ENCODE measurements at regions not wholly inside any gene's neighbourhood (a gene's known extent, or its start where the extent isn't known, plus 50 kb on each side); places are given as distances from the start of the nearest gene placed in this dataset.

GRCh38 chr6:15017261-15017660 lies 228.6 kb upstream of the JARID2 start:
- TF ChIP-seq CTCF (IDR thresholded peaks at IDR 0.05; ENCODE audit: low read length) = no peak
- TF ChIP-seq EZH2 (optimal IDR thresholded peaks at IDR 0.05; ENCODE audit: low read depth, low read length) = no peak
- no peak for TF ChIP-seq EZH2phosphoT487 (IDR thresholded peaks at IDR 0.05; ENCODE audit: low read length)

Data from MM.1S (cell line).